Inflammatory macrophage treated with lipopolysaccharide for 1 hour (primary cell): ENCODE measurements at regions not wholly inside any gene's neighbourhood (a gene's known extent, or its start where the extent isn't known, plus 50 kb on each side); places are given as distances from the start of the nearest gene placed in this dataset.
A peak's percentile ranks its signal among the peaks of the same experiment; 100 is the strongest.
"Not testable (repeated sequence)": the region's sequence is repeated elsewhere in the genome, so short reads cannot be mapped to it uniquely, and the experiment has no call there.

Source experiments
- DNase-seq, 2 donors: peaks; one replicate each; pipeline ENCODE4 v3.0.0-alpha.2; 2020 to 2022

GRCh38 chr1:98184856-98185255 is 264.0 kb upstream of the DPYD start:
- DNase-seq, result peak; percentile 35 to 59

GRCh38 chr1:98181036-98181764 is 260.4 kb upstream of the DPYD start:
- no peak for DNase-seq

- DNase-seq, result no peak
These were observed 258.4 kb upstream of the DPYD start for GRCh38 chr1:98179151-98179773.

- no peak for DNase-seq
These were observed 256.9 kb upstream of the DPYD start for GRCh38 chr1:98177751-98178150.

- no peak for DNase-seq
These were observed 256.1 kb upstream of the DPYD start for GRCh38 chr1:98176936-98177335.

- DNase-seq, result no peak
These were observed 255.6 kb upstream of the DPYD start for GRCh38 chr1:98176414-98176813.

- DNase-seq, result no peak
These were observed 251.7 kb upstream of the DPYD start for GRCh38 chr1:98172578-98172977.

GRCh38 chr1:98172022-98172421 is 251.2 kb upstream of the DPYD start:
- DNase-seq, result no peak

- peak in 1 of 2 donors; percentile 5 for DNase-seq
These were observed 243.7 kb upstream of the DPYD start for GRCh38 chr1:98164509-98164908.

GRCh38 chr1:98157524-98158313 is 236.9 kb upstream of the DPYD start:
- DNase-seq, result no peak

GRCh38 chr1:98147280-98147679 is 226.4 kb upstream of the DPYD start:
- DNase-seq, result no peak

GRCh38 chr1:98145655-98146054 is 224.8 kb upstream of the DPYD start:
- no peak for DNase-seq

GRCh38 chr1:98143403-98143802 is 222.6 kb upstream of the DPYD start:
- no peak for DNase-seq

- DNase-seq, result no peak
These were observed 212.3 kb upstream of the DPYD start for GRCh38 chr1:98133131-98133530.

- no peak for DNase-seq
These were observed 209.6 kb upstream of the DPYD start for GRCh38 chr1:98130408-98130807.

- DNase-seq, result no peak
These were observed 208.7 kb upstream of the DPYD start for GRCh38 chr1:98129491-98129890.

GRCh38 chr1:98126740-98127139 is 205.9 kb upstream of the DPYD start:
- DNase-seq, result no peak

GRCh38 chr1:98121646-98122045 is 200.8 kb upstream of the DPYD start:
- DNase-seq, result no peak

- peak in 1 of 2 donors; percentile 3 for DNase-seq
These were observed 199.0 kb upstream of the DPYD start for GRCh38 chr1:98119796-98120195.

GRCh38 chr1:98113811-98114210 is 193.0 kb upstream of the DPYD start:
- no peak for DNase-seq

- DNase-seq, result no peak
These were observed 191.8 kb upstream of the DPYD start for GRCh38 chr1:98112626-98113025.

- no peak for DNase-seq
These were observed 189.8 kb upstream of the DPYD start for GRCh38 chr1:98110674-98111073.

GRCh38 chr1:98108378-98108777 is 187.5 kb upstream of the DPYD start:
- not testable (repeated sequence) for DNase-seq

GRCh38 chr1:98107256-98107655 is 186.4 kb upstream of the DPYD start:
- no peak for DNase-seq
